ENCODE measurements at regions not wholly inside any gene's neighbourhood (a gene's known extent, or its start where the extent isn't known, plus 50 kb on each side); places are given as distances from the start of the nearest gene placed in this dataset.

DNA sequence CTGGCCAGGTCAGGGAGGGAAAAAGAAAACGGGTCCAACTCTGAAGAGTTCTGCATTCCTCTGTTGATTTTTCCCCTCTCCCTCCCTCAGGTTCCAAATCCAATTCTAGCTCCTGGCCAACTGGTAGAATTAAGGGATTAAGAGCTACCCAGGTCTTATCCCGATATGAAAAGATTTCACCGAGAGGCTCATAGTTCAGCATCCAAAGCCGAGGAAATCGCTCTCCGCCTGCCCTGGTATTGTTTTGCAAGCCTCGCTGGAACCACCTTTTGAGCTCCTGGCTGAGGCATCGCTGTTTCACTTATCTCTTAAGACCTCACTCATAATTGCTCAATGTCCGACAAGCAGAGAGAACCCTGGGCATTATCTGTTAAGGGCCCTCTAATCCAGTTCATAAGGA is 180.4 kb downstream of the URI1 start:
- TF ChIP-seq, protein P1, sequence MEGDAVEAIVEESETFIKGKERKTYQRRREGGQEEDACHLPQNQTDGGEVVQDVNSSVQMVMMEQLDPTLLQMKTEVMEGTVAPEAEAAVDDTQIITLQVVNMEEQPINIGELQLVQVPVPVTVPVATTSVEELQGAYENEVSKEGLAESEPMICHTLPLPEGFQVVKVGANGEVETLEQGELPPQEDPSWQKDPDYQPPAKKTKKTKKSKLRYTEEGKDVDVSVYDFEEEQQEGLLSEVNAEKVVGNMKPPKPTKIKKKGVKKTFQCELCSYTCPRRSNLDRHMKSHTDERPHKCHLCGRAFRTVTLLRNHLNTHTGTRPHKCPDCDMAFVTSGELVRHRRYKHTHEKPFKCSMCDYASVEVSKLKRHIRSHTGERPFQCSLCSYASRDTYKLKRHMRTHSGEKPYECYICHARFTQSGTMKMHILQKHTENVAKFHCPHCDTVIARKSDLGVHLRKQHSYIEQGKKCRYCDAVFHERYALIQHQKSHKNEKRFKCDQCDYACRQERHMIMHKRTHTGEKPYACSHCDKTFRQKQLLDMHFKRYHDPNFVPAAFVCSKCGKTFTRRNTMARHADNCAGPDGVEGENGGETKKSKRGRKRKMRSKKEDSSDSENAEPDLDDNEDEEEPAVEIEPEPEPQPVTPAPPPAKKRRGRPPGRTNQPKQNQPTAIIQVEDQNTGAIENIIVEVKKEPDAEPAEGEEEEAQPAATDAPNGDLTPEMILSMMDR (IDR thresholded peaks at IDR 0.05), result no peak
- no peak for TF ChIP-seq POLR2A (IDR thresholded peaks at IDR 0.05)
- no peak for DNase-seq (ENCODE audit: low spot score in 2 of 2)
- 87 to 90% methylated on average over 9 of the region's 9 CpGs for WGBS, 2 donors
- intact Hi-C loops (cut with DNase I; ENCODE audit: low total_unique reads), result no loop called here
- no peak overlapping the region for H3K4me3 ChIP-seq (ENCODE audit: low read depth, poor library complexity, severe bottlenecking)

DNA sequence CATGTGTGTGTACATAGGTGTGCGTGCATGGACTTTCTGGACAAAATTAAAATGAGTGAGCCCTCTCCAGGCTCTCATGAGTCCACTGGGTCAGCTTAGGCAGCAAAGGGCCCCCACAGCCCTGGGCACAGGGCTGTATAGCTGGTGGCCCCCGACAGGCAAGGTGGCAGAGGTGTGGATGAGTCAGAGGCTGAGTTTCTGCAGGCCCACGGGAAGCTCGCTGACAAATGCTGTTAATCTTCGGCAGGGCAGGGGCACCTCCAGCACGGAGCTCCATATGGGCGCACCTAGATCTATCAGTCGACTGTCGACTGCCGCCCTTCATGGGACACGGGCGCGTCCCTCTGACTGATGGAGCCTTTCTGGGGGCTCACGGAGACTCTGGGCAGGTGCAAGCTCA is 181.1 kb downstream of the URI1 start:
- intact Hi-C loops (cut with DNase I; ENCODE audit: low total_unique reads), result no loop called here
- WGBS, 2 donors, result 56 to 89% methylated on average over 14 of the region's 14 CpGs
- DNase-seq (ENCODE audit: low spot score in 2 of 2), result no peak
- no peak for TF ChIP-seq POLR2A (IDR thresholded peaks at IDR 0.05)
- TF ChIP-seq, protein P1 (IDR thresholded peaks at IDR 0.05), result no peak
- H3K4me3 ChIP-seq (ENCODE audit: low read depth, poor library complexity, severe bottlenecking), result no peak overlapping the region

DNA sequence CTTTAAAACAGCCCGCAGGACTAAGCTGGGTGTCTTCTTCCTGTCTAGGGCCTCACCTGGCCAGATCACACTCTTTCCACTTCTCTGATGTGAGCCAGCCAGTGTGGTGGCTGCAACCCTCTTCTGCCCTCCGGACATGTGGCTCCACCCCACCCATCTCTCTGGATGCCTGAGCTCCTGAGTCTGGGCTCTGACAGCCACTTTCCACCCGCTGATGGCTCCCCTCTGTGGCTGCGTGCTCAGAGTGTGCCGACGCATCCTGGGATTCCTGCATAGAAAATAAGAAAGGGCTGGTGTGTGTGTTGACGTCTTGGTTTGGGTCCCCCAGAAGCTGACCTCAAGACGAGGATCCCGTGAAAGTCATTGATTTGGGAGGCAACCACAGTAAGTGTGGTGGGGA is 181.6 kb downstream of the URI1 start:
- intact Hi-C loops (cut with DNase I; ENCODE audit: low total_unique reads), result no loop called here
- H3K4me3 ChIP-seq (ENCODE audit: low read depth, poor library complexity, severe bottlenecking), result no peak overlapping the region
- DNase-seq (ENCODE audit: low spot score in 2 of 2), result no peak
- 40 to 51% methylated on average over 9 of the region's 9 CpGs for WGBS, 2 donors
- TF ChIP-seq, protein P1 (IDR thresholded peaks at IDR 0.05), result no peak
- TF ChIP-seq POLR2A (IDR thresholded peaks at IDR 0.05), result no peak

DNA sequence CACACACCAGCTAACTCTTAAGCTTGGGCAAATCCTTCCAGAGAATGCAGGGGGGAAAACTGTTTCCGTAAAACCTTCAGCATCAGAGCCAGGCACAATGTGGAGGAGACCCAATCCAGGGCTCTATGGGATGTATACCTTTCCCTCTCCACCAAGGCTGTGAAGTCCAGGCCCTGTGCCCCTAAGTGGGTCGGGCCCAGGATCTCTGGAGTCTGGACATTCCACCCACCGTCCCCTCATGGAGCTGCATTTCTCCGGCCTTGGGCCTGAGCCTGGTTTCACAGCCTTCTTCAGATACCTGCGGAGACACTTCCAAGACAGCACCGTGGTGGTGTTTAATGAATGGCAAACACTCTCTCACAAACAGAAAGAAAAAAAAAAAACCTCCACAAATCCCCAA is 186.2 kb downstream of the URI1 start:
- intact Hi-C loops (cut with DNase I; ENCODE audit: low total_unique reads), result no loop called here
- TF ChIP-seq, protein P1 (IDR thresholded peaks at IDR 0.05), result no peak
- TF ChIP-seq POLR2A (IDR thresholded peaks at IDR 0.05), result no peak
- 87% methylated on average over 6 of the region's 6 CpGs for WGBS, 2 donors
- no peak overlapping the region for H3K4me3 ChIP-seq (ENCODE audit: low read depth, poor library complexity, severe bottlenecking)
- DNase-seq (ENCODE audit: low spot score in 2 of 2), result no peak

DNA sequence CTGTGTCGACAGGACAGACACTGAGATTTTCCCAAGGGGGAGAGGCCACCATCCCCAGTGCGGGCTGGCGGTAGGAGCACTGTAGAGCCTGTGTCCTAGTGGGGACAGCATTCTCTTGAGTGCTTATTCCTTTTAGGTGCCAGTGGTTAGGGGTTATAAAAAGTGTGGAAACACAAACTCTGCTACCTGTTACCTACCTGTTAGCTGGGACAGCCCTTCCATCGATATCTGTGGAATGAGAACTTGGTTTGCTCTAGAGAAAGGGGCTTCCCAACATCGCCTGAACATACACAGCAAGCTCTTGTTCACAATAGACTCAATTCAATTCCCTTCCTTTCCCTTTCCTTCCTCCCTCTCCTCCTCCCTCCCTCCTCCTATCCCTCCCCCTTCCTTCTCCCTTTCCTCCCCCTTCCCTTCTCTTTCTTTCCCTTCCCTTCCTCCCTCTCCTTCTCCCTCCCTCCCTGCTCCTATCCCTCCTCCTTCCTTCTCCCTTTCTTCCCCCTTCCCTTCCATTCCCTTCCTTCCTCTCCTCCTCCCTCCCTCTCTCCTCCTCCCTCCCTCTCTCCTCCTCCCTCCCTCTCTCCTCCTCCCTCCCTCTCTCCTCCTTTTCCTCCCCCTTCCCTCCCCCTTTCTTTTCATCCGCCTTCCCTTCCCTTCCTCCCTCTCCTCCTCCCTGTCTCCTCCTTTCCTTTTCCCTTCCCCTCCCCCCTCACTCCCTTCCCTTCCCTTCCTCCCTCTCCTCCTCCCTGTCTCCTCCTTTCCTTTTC is 188.5 kb downstream of the URI1 start:
- H3K4me3 ChIP-seq (ENCODE audit: low read depth, poor library complexity, severe bottlenecking), result no peak overlapping the region
- TF ChIP-seq POLR2A (IDR thresholded peaks at IDR 0.05), result no peak
- TF ChIP-seq, protein P1 (IDR thresholded peaks at IDR 0.05), result no peak
- intact Hi-C loops (cut with DNase I; ENCODE audit: low total_unique reads), result no loop called here
- WGBS, 2 donors, result 79 to 80% methylated on average over 6 of the region's 6 CpGs
- DNase-seq (ENCODE audit: low spot score in 2 of 2), result no peak

DNA sequence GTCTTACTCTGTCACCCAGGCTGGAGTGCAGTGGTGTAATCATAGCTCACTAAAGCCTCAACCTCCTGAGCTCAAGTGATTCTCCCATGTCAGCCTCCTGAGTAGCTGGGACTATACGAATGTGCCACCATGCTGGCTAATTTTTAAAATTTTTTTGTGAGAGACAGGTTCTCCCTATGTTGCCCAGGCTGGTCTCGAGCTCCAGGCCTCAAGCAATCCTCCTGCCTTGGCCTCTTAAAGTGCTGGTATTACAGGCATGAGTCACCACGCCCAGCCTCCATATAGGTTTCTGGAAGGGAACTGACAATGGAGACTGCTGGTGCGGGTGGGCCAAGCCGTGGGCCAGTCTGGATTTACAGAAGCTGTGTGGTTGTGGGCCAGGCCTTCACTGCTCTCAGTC is 189.2 kb downstream of the URI1 start:
- intact Hi-C loops (cut with DNase I; ENCODE audit: low total_unique reads), result no loop called here
- 82 to 83% methylated on average over 5 of the region's 5 CpGs for WGBS, 2 donors
- no peak for DNase-seq (ENCODE audit: low spot score in 2 of 2)
- TF ChIP-seq POLR2A (IDR thresholded peaks at IDR 0.05), result no peak
- TF ChIP-seq, protein P1 (IDR thresholded peaks at IDR 0.05), result no peak
- H3K4me3 ChIP-seq (ENCODE audit: low read depth, poor library complexity, severe bottlenecking), result no peak overlapping the region

Measured in lower leg skin (tissue), 4 donors.